AG10803 (cell line): ENCODE measurements at regions not wholly inside any gene's neighbourhood (a gene's known extent, or its start where the extent isn't known, plus 50 kb on each side); places are given as distances from the start of the nearest gene placed in this dataset.
A peak's percentile ranks its signal among the peaks of the same experiment; 100 is the strongest.

ENCODE experiments used
- DNase-seq: peaks from one replicate; pipeline ENCODE4 v3.0.0; 2010; ENCODE audit warnings: low read depth
- H3K4me3 ChIP-seq: 2 replicates; pipeline ENCODE4 v1.5.1; 2011; ENCODE audit warnings: mild to moderate bottlenecking, low read length, control low read depth
- TF ChIP-seq, protein P1 (sequence below): conservative IDR thresholded peaks from 2 replicates; pipeline ENCODE4 v1.5.1; 2011; ENCODE audit warnings: mild to moderate bottlenecking, low read length, control low read depth, inconsistent platforms

DNA sequence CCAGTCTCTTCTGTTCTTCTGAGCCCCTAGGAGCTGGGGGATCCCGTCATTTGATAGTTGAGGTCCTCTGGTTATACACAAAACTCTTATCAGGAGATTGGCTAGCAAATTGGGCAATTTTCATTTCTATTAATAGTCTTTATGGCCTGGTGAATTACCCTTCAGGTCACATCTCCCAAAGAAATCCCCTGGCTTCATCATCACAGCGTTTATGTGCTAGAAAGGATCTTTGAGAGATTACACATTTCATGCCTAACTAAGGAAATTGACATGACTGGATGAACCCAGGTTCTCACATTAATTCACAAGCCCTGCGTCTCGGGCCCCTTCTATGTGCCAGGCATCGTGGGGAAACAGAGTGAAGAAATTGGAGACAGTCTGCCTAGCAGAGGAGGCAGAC is 227.4 kb upstream of the PROK2 start:
- H3K4me3 ChIP-seq, result no peak overlapping the region

DNA sequence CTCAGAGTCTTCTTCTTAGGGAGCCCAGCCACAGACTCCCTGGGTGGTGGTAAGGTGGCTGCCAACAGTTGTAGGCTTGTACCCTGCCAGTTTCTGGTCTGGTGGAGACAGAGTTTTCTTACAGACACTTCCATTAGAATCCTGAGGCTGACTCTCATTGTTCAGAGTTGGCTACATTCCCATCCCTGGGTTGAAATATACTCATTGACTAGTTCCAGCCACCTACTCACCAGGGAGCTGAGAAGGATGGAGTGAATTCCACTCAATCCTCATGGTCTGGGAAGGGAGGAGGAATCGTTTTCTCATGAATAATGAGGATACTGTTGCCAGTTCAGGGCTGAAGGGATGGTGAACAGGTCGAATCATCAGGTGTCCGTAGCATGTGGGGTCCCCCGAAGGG is 226.5 kb upstream of the PROK2 start:
- TF ChIP-seq, protein P1, sequence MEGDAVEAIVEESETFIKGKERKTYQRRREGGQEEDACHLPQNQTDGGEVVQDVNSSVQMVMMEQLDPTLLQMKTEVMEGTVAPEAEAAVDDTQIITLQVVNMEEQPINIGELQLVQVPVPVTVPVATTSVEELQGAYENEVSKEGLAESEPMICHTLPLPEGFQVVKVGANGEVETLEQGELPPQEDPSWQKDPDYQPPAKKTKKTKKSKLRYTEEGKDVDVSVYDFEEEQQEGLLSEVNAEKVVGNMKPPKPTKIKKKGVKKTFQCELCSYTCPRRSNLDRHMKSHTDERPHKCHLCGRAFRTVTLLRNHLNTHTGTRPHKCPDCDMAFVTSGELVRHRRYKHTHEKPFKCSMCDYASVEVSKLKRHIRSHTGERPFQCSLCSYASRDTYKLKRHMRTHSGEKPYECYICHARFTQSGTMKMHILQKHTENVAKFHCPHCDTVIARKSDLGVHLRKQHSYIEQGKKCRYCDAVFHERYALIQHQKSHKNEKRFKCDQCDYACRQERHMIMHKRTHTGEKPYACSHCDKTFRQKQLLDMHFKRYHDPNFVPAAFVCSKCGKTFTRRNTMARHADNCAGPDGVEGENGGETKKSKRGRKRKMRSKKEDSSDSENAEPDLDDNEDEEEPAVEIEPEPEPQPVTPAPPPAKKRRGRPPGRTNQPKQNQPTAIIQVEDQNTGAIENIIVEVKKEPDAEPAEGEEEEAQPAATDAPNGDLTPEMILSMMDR, result no peak
- H3K4me3 ChIP-seq, result no peak overlapping the region
- DNase-seq, result peak; percentile 97

More for the DNA sequence above, 227.4 kb upstream of the PROK2 start:
- TF ChIP-seq, protein P1, result no peak
- no peak for DNase-seq

DNA sequence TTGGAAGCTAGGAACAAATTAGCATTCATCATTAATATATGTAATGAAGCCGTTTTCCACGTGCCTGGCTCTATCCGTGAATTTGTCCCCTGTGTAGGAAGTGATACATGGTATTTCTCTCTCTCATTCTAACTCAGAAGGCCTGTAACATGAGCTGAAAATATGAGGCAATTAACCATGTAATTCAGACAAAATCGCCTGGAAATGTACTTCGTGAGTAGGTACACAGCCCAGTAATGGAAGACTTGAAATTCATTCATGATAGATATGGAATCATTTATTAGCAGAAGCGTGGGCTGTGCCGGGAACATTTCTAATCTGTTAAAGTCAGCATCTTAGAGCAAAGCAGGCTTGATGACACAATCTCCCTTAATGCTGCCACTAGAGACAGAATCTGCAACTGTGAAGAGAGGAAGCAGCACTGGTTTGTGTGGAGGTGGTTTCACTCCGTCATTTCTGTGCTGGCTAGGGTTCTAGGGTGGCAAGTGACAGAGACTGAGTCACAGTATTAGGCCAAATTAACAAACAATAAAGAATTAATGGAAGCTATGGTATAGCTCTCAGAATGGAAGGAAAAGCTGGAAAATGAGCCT is 225.0 kb upstream of the PROK2 start:
- TF ChIP-seq, protein P1, result peak; percentile 19; the same call in 1 of the 2 replicates
- H3K4me3 ChIP-seq, result no peak overlapping the region
- peak; percentile 35 for DNase-seq

DNA sequence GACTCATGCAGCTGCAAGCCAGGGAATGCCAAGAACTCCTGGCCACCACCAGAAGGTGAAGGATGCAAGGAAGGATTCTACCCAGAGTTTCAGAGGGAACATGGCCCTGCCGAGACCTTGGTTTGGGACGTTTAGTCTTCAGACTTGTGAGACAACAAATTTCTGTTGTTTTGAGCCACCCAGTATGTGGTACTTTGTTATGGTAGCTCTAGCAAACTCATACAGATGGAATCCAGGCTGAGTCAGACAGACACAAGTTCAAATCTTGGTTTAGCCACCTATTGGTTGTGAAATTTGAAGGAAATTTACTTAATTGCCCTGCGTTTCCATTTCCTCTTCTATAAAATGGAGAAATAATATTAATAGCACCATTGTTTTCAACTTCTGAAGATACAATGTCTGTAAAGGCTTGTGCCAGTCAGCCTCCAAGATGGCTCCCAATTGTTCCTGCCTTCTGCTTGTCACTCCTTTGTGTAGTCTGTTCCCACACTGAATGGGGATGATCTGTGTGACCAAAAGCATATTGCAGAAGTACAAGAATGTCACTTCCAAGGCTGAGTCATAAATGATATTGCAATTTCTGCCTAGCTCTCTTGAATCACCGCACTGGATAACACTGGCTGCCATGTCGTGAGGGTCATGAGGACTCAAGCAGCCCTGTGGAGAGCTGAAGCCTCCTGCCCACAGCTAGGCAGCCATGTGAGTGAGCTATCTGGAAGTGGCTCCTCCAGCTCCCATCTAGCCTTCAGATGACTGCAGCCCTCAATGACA is 223.5 kb upstream of the PROK2 start:
- DNase-seq, result peak; percentile 74
- TF ChIP-seq, protein P1, result no peak

DNA sequence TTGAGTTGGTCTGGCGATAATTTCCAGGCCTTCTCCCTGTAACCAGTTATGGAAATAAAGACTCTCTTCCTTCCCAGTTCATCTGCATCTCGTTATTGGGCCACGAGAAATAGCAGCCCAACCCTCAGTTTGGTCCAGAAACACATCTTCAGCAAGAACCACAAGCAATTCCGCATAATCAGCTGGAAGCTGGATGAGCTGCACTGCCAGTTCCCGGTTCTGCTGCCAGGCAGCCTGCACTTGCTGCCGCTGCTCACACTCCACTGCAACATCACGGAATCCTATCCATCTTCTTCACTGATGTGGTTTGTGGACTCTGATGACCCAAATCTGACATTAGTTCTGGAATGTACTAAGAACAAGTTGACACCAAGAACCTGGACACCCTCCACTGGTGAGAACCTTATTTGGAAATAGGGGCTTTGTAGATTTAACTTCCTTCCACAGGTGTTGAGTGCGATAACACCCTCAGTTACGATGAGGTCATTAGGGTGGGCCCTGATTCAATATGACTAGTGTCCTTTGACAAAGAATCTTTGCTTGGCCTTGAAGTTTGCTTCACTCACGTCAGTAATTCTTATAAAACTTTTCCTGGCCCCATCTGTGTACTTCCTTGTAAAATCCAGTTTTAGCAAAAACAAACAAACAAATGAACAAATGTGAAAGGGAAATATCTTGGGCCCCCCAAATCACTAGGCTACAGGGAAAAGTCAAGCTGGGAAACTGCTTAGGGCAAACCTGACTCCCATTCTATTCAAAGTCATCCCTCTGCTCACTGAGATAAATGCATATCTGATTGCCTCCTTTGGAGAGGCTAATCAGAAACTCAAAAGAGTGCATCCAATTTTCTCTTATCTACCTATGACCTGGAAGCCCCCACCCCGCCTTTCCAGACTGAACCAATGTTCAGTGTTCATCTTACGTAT is 221.9 kb upstream of the PROK2 start:
- TF ChIP-seq, protein P1, result no peak
- peak; percentile 60 for DNase-seq
- no peak overlapping the region for H3K4me3 ChIP-seq

More for the DNA sequence above, 223.5 kb upstream of the PROK2 start:
- no peak overlapping the region for H3K4me3 ChIP-seq

DNA sequence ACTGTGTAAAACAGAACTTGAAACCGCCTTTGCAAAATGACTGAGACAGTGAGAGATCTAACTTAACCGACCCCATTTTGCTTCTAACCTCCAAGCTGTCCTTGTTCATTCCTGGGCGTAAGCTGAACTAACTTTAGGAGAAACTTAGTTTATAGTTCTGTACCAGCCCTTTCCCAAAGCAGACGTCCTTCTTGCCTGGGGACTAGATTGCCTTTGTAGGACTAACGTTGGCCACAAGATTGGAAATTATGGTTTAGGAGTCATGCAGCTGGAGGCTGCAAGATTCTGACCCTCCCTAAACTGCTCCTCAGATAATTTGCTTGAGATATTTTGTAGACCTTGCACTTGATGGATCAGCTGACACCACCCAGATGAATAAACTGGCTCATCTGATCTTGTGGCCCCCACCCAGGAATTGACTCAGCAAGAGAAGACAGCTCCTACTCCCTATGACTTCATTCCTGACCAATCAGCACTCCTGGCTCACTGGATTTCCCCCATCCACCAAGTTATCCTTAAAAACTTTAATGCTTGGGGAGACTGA is 219.9 kb upstream of the PROK2 start:
- TF ChIP-seq, protein P1, result no peak
- DNase-seq, result peak; percentile 49
- no peak overlapping the region for H3K4me3 ChIP-seq
